Adrenal gland (tissue), 9 donors: ENCODE measurements at regions not wholly inside any gene's neighbourhood (a gene's known extent, or its start where the extent isn't known, plus 50 kb on each side); places are given as distances from the start of the nearest gene placed in this dataset.

Experiments
- DNase-seq, 7 donors: peaks; one replicate each; pipeline ENCODE4 v3.0.0-alpha.2; 2019 to 2020
- H3K27ac ChIP-seq, 5 donors: fragments of 200-600 bp; sonication (generic) in 4 of 5; 1 replicate in 3 of 5; 2 replicates in 2 of 5; pipeline versions ENCODE4 v1.5.1 to v1.8.0; 2016 to 2020; ENCODE audit warnings: mild to moderate bottlenecking in 1 of 5
- H3K27me3 ChIP-seq: fragments of 200-600 bp; 2 replicates; pipeline ENCODE4 v1.8.0; 2021
- H3K36me3 ChIP-seq, 2 donors: fragments of 200-600 bp; replicated peaks in 1 of 2; 1 replicate in 1 of 2; 2 replicates in 1 of 2; pipeline versions ENCODE4 v1.5.1 to v1.8.0; 2018 to 2022
- H3K4me1 ChIP-seq, 2 donors: fragments of 200-600 bp; replicated peaks in 1 of 2; 1 replicate in 1 of 2; 2 replicates in 1 of 2; pipeline versions ENCODE4 v1.5.1 to v1.8.0; 2018 to 2021
- H3K4me3 ChIP-seq, 4 donors: fragments of 200-600 bp; sonication (generic) in 3 of 4; one replicate each; pipeline ENCODE4 v1.5.1; 2016 to 2018
- H3K9me3 ChIP-seq, 3 donors: fragments of 200-600 bp; sonication (generic) in 1 of 3; replicated peaks in 1 of 3; 1 replicate in 2 of 3; 2 replicates in 1 of 3; pipeline versions ENCODE4 v1.5.1 to v1.8.0; 2016 to 2021
- POLR2A ChIP-seq, 2 donors: fragments of 450-650 bp; IDR thresholded peaks; one replicate each; pipeline ENCODE4 v1.6.1; 2017; ENCODE audit warnings: antibody characterized with exemption in 2 of 2, mild to moderate bottlenecking in 2 of 2, moderate library complexity in 1 of 2
- WGBS, 4 donors: extraction: QIAGEN DNeasy Blood & Tissue Kit in 2 of 4; methylation state at CpG; one replicate each; pipeline versions ENCODE4 v1.1.5 to v1.1.7; 2013 to 2017; 5-methylcytosine and 5-hydroxymethylcytosine counted together
- intact Hi-C, 2 donors: fragments of 100-400 bp; cut with DNase I; formaldehyde crosslinking; loops; one replicate each; pipeline versions ENCODE4 v1.14.1 to v1.15.0; 2022 to 2023
- TF ChIP-seq, protein P1 (sequence below), 6 experiments: fragments of 450-650 bp in 4 of 6; fragments of 200-600 bp in 2 of 6; sonication (generic) in 1 of 6; IDR thresholded peaks; 1 replicate in 5 of 6; 2 replicates in 1 of 6; pipeline versions ENCODE4 v1.5.1 to v1.8.0; 2016 to 2021; ENCODE audit warnings: antibody characterized with exemption in 6 of 6, mild to moderate bottlenecking in 2 of 6, moderate library complexity in 1 of 6
- donor health status: healthy with polysubstance abuse.
- donor health status: Bipolar disorder and iron deficiency.
- donor health status: DM: yes; HTN: yes; CAD: no.
- donor health status: DM: no; HTN: no; CAD: no.
- donor health status: DM: no; HTN: no; CAD: no.

DNA sequence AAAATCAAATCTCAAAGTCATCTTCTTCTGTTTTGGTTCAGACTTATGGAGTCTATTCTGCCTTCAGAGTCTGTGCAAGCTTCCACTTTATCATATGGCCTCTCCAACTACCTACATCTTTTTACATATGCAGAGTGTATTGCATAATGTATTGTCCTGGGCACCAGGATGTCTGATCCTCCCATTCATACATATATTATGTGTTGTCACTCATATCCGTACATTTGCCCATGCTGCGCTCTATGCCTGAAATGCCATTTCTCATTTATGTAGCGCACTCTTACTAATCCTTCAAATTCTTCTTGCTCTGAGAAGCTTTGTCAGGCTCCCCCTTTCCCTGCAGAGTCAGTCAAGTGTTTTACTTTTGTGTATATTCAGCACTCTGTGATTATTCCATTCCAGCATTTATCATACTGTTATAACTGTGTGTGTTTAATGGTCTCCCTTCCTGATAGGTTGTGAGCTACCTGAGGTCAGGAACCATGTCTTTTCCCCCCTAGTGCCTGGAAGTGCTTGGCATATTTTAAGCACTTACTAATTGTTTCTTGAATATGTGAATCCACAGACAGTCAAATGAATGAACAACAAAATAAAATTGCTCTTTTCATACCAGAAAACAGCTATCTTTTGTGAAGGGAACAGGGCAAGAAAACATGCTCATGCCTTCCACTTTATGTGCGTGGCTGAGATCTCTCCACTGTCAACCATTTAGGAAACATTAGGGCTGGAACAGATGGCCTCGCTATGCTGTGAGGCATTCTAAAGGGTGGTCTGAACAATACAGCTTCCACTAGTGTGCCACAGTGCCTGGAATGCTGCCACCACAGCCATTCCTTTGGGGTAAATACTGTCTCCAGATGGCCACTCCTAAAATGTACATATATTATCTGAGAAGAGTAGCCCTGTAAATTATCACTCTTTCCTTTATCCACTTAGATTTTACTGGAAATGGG is 81.8 kb downstream of the GLUD2 start:
- Histone ChIP-seq H3K9me3 (no peaks in the 10 kb centered on the region), H3K36me3 (no peaks in the 10 kb centered on the region), H3K4me1 (no peaks in the 10 kb centered on the region), H3K27ac (no peak overlapping the region), H3K27me3 (no peaks in the 10 kb centered on the region), H3K4me3 (no peak overlapping the region)
- DNase-seq = no peak
- intact Hi-C loops = no loop called here
- WGBS, 4 donors = 78 to 88% (median 83%) methylated on average over 4 to 5 of the region's 5 CpGs
- TF ChIP-seq, protein P1, sequence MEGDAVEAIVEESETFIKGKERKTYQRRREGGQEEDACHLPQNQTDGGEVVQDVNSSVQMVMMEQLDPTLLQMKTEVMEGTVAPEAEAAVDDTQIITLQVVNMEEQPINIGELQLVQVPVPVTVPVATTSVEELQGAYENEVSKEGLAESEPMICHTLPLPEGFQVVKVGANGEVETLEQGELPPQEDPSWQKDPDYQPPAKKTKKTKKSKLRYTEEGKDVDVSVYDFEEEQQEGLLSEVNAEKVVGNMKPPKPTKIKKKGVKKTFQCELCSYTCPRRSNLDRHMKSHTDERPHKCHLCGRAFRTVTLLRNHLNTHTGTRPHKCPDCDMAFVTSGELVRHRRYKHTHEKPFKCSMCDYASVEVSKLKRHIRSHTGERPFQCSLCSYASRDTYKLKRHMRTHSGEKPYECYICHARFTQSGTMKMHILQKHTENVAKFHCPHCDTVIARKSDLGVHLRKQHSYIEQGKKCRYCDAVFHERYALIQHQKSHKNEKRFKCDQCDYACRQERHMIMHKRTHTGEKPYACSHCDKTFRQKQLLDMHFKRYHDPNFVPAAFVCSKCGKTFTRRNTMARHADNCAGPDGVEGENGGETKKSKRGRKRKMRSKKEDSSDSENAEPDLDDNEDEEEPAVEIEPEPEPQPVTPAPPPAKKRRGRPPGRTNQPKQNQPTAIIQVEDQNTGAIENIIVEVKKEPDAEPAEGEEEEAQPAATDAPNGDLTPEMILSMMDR (IDR thresholded peaks at IDR 0.05) = no peak
- no peak for TF ChIP-seq POLR2A (IDR thresholded peaks at IDR 0.05)

DNA sequence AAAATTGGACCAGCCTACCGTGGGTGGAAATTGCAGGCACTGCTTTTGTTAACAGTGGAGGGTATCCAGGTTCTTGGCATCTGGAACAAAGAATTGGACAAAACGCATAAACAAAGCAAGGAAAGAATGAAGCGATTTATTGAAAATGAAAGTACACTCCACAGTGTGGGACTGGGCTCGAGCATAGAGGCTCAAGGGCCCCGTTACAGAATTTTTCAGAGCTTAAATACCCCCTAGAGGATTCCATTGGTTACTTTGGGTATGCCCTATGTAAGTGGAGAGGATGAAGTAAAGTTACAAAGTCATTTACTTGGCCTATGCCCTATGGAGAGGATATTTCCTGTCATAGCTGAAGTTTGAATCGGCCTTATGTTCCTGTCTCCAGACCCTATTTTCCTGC is 85.3 kb downstream of the GLUD2 start:
- H3K4me3 ChIP-seq = no peak overlapping the region
- no peaks in the 10 kb centered on the region for H3K4me1 ChIP-seq
- DNase-seq = no peak
- WGBS, 4 donors = 61 to 85% (median 73%) methylated on average over 6 of the region's 6 CpGs
- TF ChIP-seq, protein P1 (IDR thresholded peaks at IDR 0.05) = no peak
- no peak for TF ChIP-seq POLR2A (IDR thresholded peaks at IDR 0.05)
- intact Hi-C loops = no loop called here
- H3K27ac ChIP-seq = no peak overlapping the region
- no peaks in the 10 kb centered on the region for H3K36me3 ChIP-seq
- no peaks in the 10 kb centered on the region for H3K27me3 ChIP-seq
- H3K9me3 ChIP-seq = no peaks in the 10 kb centered on the region

DNA sequence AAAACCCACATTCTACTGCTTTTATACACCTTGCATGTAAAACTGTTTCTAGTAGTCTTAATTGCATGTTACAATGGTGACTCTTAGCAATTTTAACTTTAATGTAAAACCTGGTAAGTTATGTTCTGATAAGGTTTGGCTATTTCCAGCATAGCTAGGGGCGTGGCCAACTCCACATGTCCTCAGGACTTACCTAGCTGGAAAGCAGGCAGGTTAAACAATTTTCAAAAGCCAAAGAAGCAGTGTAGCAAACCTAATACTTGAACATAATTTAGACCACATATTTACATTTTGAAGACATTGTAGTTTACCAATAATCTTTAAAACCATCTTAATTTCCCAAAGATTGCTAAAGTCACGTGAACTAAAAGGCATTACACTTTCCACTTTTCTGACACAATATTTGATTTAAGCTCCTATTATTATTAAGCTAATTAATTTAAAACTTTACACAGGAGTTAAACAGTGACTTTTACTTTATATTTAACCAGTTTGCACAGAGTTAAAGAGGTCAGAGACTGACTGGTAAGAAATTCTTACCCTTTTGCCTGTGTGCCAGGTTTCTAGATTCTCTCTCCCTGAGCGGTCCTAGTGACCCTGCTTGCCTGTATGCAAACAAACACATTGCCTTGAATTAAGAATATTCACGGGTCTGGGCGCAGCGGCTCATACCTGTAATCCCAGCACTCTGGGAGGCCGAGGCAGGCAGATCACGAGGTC is 88.2 kb downstream of the GLUD2 start:
- no peak for DNase-seq
- no peak for TF ChIP-seq POLR2A (IDR thresholded peaks at IDR 0.05)
- TF ChIP-seq, protein P1 (IDR thresholded peaks at IDR 0.05) = no peak
- Histone ChIP-seq H3K4me1 (no peaks in the 10 kb centered on the region), H3K27ac (no peak overlapping the region), H3K4me3 (no peak overlapping the region), H3K9me3 (no peaks in the 10 kb centered on the region), H3K27me3 (no peaks in the 10 kb centered on the region), H3K36me3 (no peaks in the 10 kb centered on the region)
- intact Hi-C loops = no loop called here
- WGBS, 4 donors = 69 to 93% (median 82%) methylated on average over 3 to 8 of the region's 8 CpGs

DNA sequence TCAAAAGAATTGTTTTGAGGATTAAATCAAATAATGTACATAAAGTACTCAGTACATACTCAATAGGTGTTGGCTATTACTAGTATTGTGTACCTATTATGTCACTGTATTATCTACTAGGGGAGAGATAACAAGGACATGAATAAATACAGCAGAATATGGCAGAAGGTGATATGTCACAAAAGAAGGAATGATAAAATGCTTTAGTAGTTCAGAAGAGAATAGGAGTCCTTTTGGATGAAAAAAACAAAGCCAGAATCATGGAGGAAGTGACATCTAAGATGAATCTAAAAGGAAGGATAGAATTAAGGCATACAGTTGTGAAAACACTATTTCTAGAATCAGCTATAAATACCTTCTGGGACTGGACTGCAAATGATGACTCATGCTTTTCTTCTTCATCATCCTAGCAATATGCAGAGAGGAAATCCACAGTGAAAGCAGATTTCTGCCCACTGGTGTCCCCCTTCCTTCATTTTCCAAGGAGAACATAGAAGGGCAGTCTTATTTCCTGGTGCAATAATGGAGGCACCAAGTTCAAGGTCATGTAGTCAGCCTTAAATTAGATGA is 98.7 kb downstream of the GLUD2 start:
- TF ChIP-seq POLR2A (IDR thresholded peaks at IDR 0.05) = no peak
- Histone ChIP-seq H3K36me3 (no peaks in the 10 kb centered on the region), H3K9me3 (no peaks in the 10 kb centered on the region), H3K27ac (no peak overlapping the region), H3K4me1 (no peaks in the 10 kb centered on the region), H3K4me3 (no peak overlapping the region), H3K27me3 (no peaks in the 10 kb centered on the region)
- no peak for DNase-seq
- intact Hi-C loops = no loop called here
